ENCODE measurements at regions not wholly inside any gene's neighbourhood (a gene's known extent, or its start where the extent isn't known, plus 50 kb on each side); places are given as distances from the start of the nearest gene placed in this dataset.
"Not testable (repeated sequence)": the region's sequence is repeated elsewhere in the genome, so short reads cannot be mapped to it uniquely, and the experiment has no call there.

DNA sequence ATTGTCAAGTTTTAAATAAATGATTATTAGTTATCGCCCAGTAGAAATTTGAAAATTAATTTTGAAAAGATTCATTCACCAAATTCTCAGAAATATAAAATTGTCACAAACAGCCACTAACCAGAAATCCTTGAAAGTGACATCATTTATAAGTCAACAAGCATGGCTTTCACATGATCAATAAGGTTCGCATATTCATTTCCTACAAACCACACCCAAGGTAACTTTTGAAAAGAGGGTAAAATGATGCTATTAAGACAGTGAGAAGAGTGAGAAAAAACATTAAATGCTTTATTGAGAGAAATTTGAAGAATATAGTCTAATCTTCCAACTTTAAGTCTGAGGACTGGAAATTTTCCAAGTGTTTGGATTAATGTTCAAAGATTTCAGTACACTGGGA lies 263.6 kb upstream of the ALCAM start:
- no peak for DNase-seq

DNA sequence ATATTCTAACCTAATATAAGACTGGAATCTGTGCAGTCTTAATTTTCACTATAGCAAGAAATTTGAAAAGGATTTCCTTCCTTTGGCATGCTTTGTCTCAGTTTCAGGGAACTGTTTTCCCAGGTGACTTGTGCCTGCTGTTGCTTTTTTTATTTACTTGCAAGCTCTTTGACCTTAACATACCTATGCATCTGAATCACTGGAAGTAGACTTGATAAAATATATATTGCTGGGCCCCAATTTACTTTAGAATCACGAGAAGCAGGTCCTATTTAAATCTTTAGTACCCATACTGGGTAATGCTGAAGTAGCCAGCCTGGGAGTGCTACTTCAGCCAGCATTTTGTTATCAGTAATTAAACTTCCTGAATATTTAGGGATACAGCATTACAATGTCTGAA lies 257.9 kb upstream of the ALCAM start:
- no peak for DNase-seq

DNA sequence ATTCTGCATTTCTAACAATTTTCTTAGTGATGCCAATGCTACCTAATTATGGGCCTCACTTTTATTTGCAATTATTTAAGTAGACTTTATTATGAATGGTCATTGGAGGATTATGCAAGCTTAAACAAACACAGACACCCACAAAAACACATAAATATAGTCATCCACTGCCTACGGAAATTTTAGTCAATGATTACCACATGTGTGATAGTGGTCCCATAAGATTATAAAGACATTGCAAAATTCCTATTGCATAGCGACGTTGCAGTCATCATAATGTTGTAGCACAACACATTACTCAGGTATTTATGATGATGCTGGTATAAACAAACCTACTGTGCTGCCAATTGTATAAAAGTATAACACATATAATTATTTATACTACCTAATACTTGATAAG lies 247.8 kb upstream of the ALCAM start:
- DNase-seq = no peak

DNA sequence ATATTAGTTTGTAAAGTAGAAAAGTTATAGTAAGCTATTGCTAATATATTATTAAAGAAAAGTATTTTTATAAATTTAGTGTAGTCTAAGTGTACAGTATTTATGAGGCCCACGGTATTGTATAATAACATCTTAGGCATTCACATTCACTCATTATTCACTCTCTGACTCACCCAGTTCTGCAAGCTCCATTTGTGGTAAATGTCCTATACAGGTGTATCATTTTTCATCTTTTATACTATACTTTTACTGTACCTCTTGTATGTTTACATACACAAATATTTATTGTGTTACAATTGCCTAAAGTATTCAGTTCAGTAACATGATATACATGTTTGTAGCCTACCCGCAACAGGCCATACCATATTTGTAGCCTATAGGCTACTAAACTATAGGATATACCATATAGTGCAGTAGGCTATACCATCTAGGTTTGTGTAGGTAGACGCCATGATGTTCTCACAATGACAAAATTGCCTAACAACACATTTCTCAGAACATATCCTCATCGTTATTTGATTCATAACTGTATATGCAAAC lies 246.8 kb upstream of the ALCAM start:
- DNase-seq = no peak

DNA sequence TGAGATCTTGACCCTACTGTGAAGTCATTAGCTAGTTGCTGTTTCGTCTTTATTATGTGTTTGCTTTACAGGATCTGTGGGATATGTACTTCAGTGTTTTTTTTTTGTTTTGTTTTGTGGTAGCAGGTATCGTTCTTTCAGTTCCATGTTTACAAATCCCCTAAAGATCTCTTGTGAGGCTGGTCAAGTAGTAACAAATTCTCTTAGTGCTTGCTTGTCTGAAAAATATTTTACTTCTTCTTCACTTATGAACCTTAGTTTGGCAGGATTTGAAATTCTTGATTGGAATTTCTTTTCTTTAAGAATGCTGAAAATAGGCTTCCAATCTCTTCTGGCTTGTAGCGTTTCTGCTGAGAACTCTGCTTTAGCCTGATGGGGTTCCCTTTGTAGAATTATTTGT lies 235.8 kb upstream of the ALCAM start:
- no peak for DNase-seq

DNA sequence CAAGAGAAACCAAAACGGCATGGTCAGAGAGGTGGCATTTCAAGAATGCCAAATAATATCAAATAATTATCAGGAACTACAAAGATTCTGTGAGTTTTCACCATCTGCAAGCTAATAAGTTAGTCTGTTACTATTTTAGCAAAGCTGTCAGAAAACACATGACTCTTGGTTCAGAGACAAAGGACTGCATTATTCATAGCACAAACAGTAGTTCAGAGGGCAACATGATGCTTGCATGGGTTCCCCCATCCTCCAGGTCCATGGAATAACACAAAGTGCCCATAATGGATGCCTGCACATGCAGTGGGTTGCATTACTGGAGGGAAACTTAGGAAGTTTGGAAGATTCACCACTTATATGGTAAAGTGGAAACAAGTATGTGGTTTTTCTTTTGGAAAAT lies 228.8 kb upstream of the ALCAM start:
- no peak for DNase-seq

DNA sequence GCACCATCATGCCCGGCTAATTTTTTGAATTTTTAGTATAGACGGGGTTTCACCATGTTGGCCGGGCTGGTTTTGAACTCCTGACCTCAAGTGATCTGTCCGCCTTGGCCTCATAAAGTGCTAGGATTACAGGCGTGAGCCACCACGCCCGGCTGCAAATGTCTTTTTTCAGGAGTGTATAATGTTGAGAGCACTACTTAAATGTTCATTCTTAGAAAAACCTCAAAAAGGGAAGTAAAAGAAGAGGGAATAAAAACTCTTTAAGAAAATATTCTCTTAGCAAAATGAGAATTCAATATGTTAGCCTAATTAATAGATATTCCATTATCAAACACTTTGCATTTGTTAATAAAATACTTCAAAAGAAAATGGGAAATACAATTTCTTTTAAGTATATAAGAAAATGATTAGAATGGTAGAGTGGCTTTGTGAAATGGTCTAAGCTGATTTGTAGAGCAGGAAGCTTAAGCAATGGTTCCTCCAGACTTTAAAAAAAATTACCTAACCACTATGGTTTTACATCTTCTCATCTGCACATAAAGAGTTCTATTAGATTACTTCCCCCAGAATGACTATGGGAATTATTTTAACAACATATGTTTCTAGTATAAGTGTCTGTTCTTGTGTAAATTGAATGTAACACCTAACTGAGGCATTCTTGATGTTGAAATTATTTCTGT lies 226.7 kb upstream of the ALCAM start:
- DNase-seq = no peak

DNA sequence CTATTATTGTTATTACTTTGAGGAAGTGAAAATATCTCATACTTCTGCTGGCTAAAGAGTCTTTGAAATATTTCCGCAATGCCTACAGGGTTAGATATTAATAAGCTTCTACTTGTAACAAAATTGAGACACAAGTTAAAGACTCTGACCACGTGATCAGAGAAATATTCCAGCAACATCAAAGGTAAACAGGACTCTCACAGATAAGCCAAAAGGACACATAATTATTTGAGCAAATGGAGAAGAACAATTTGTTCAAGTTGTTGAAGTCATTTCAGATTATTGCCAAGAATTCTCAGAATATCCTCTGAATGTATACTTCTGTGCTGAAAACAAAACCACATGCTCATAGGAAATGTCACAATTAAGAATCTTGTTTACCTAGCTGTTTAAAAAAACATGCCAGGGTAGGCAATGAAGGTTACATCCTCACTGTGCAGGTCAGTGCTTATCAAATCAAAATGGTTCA lies 225.8 kb upstream of the ALCAM start:
- DNase-seq = no peak

DNA sequence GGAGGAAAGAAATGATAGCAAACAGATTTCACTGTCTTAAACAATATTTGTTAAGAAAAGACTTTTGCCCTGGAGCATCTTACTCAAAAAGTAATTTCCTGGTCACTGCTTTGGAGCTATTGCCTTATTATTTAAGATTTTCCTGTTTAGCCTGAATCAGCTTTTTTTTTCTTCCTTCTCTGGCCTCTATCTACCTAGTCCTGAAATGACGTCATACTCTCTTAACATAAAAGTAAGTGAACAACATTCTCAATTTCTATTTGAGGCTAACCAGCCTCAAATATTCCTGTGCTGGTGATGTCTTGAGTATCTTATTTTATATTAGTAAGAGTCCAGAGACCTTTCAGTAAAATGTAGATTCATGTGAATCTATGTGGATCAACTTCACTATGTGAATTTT lies 221.9 kb upstream of the ALCAM start:
- DNase-seq = no peak

DNA sequence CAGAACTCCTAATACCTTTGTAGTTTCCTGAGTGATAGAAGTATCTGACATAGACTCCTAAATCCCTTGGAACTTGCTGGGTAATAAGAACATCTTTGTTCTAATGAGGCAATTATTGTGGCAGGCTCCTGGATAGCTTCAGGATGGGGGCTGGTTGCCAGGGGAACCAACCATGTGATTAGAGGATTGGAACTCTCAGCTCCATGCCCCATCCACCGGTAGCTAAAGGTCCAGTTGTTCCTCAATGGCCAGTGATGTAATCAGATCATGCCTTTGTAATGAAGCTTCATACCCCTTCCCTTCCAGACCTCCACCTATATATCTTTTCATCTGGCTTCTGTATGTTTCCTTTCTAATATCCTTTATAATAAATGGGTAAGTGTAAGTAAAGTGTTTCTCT lies 221.2 kb upstream of the ALCAM start:
- no peak for DNase-seq

DNA sequence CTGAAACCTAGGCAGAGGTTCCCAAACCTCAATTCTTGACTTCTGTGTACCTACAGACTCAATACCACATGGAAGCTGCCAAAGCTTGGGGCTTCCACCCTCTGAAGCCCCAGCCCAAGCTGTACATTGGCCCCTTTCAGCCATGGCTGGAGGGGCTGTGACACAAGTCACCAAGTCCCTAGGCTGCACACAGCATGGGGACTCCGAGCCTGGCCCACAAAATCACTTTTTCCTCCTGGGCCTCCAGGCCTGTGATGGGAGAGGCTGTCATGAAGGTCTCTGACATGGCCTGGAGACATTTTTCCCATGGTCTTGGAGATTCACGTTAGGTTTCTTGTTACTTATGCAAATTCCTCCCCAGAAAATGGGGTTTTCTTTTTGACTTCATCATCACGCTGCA lies 217.5 kb upstream of the ALCAM start:
- DNase-seq = not testable (repeated sequence)

DNA sequence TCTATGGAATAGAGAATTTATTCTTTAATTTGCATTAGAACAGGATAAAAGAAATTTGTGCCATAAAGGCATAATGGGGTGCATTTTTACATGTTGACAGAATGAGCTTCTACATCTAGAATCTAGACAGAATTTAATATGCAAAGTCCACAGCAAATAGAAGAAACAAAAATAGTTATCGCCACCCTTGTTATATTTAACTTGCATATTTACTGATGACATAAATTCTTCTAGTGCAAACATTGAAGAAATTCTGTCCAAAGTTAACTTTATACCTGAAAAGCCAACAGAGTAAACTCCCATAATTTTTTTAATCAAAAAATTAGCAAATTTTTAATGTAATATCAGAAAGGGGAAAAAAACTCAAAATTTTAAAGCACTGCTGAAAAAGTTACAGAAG lies 213.7 kb upstream of the ALCAM start:
- DNase-seq = no peak

DNA sequence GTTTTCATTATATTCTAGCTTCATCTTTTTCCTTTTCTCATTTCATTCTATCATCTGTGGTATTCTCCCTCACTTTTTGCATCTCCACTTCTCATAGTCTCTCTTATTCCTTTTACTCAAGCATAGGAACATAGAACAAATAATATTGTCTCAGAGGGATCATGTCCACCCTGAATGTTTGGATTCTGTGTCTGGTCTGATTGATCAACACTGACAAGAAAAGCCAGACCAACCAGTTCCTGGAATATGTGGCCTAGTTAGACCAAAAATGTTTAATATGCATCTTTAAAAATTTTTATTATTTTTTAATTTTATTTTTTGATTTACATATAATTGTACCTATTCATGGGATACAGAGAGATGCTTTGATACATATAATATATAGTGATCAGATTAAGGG lies 212.0 kb upstream of the ALCAM start:
- no peak for DNase-seq

DNA sequence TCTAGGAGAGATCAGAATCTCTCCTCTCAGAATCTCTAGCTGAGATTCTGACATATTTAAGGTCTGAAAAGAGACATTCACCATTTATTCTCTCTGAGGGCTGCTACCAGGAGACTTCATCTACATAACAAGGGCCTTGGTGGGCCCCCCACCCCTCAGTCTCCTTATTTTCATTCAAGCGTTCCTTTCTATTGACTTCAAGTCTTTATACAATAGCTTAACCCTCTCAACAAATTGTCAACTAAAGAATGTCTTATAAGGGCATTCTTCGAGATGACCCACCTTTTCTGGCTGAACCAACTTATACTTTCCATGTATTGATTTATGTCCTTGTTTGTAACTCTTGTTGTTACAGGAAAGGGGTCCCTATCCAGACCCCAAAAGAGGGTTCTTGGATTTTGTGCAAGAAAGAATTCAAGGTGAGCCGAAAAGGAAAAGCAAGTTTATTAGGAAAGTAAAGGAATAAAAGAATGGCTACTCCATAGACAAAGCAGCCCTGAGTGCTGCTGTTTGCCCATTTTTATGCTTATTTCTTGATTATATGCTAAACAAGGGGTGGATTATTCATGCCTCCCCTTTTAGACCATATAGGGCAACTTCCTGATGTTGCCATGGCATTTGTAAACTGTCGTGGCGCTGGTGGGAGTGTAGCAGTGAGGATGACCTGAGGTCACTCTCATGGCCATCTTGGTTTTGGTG lies 209.5 kb upstream of the ALCAM start:
- no peak for DNase-seq

DNA sequence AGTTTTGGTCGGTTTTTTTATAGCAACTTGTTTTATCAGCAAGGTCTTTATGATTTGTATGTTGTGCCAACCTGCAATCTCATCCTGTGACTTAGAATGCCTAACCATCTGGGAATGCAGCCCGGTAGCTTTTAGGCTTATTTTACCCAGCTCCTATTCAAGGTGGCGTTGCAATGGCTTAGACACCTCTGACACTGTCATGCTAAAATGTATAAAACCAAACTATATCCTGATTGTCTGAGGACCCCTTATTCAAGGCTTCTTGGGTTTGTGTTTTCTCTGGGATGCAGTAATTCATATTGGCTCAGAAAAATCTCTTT lies 209.0 kb upstream of the ALCAM start:
- no peak for DNase-seq

DNA sequence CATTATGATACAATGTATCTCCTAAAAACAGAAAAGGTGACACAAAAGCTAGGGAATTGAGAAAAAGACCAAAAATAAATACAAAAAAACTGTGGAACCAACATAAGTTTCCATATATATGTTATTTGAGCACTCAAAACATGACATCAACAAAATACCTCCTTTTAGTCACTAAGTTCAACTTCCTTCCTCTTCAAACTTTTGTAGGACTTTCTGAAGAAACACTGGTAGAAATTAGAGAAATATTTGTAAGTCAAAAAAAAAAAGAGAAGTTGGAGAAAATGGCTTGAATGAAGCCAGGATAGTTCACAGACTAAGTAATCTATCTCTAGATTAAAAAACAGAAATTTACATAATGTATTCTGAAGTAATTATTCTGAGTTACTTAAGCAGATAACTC lies 208.4 kb upstream of the ALCAM start:
- no peak for DNase-seq

DNA sequence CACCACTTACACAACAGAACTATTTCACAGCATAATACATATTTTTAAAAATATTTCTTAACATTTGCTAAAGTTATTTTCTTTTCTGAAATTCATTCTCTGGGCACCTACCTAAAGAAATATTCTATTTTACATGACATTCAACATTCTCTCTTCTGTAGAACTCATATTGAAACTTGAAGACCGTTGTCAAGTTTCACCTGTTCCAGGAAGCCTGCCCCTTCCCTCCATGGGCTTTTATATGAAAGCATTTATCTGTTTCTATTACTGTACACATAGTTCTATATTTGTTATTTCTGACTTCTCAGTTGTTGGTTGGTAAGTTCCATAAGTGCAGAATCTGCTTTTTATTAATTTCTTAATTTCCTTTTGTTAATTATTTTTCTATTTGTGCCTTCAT lies 204.3 kb upstream of the ALCAM start:
- DNase-seq = no peak

DNA sequence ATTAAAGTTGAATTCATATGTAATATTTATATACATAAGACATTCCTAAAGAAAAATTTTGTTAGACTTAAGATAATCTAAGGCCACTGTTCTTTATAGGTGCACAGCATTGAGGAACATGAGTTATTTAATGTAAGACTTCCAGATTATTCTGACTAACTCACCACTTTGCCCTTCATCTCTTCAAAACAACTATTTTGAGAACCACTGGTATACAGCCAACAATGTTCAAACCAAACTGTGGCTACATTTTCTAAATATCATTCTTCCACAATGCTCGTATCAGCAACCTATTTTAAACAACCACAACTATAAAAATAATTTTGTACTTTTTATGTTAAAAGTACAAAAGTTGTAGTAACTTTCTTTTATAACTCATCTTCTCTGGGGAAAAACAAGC lies 199.8 kb upstream of the ALCAM start:
- no peak for DNase-seq

DNA sequence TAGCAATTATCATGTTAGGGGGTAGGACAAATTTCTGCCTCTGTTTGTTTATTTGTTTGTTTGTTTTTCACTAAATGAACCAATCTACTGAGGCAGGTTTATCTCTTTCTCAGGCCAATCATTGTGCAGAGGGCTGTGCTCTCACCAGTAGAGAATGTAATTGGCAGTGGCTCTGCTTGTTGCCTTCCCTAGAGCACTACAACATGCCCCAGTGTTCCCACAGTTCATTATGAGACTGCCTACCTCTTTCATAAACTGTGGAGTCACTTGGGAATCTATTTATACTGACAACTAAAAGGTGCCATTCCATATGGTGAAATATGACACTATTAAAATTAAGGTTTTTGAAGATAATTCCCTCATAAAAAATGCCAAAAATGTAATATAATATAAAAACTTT lies 196.3 kb upstream of the ALCAM start:
- no peak for DNase-seq

DNA sequence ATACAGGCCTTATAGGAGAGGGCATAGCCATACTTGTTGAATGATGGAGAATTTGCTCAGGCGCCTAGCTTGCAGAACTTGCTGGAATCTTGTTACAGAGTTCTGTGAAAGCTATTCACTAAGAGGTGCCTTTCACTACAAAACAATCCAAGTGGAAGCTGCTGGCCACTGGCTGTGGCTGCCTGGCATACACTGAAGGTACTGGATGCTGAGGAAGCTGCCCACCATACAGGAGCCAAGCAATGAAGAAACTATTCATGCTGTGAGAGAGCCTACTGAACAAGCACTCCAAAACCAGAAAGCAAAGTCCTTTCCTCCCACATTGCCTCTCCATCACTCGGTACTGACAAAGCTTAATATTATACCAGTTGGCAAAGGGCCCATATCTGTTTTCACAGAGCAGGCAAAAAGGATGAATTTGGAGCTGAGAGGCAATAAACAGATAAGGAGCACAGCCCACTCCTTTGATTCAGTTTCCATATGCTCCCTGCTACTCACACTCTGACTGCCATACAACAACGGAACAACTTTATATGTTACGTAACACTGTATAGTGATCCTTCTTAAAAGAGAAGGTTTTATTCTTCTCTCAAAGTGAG lies 192.6 kb upstream of the ALCAM start:
- DNase-seq = no peak

DNA sequence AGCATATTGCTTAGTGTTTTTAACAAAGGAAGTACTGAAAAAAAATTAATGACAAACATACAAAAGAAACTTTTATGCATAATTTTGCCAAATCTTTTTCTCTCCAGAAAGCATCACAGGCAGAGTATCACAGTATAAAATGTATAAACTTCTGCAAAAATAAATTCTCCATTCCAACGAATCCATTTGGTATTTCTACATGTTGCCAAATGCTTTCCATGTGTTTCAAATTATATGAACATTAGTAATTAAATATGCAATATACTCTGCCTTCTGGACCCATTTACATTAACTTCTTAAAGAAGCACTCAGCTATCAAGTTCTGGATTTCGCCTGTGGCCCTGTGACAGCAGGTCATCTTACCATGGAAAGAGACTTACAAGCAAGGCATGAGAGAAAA lies 189.1 kb upstream of the ALCAM start:
- DNase-seq = no peak

DNA sequence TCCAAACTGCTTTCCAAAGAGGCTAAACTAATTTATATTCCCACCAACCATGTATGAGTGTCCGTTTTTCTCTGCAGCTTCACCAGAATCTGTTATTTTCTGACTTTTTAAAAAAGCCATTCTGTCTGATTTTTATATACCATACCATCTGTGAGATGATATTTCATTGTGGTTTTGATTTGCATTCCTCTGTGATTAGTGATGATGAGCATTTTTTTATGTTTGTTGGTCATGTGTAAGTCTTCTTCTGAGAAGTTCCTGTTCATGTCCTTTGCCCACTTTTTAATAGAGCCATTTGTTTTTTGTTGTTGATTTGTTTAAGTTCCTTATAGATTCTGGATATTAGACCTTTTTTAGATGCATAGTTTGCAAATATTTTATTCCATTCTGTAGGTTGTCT lies 179.4 kb upstream of the ALCAM start:
- DNase-seq = no peak

DNA sequence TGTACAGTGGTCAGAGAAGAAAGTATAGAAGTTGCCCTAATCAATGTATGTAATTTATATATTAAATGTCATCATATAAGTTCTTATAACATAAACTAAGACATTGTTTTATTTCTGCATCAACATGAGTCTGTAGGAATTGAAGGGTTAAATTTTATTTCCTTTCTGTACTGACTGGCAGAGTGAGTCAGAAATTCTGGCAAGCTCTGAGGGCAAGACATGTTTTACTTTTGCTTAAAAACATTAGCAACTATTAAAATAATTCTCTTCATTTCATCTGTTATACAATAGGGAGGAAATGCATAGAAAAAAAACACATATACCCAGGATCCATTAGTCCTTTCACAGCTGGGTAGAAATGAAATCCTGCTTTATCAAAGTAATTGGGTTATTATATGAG lies 171.4 kb upstream of the ALCAM start:
- DNase-seq = no peak

DNA sequence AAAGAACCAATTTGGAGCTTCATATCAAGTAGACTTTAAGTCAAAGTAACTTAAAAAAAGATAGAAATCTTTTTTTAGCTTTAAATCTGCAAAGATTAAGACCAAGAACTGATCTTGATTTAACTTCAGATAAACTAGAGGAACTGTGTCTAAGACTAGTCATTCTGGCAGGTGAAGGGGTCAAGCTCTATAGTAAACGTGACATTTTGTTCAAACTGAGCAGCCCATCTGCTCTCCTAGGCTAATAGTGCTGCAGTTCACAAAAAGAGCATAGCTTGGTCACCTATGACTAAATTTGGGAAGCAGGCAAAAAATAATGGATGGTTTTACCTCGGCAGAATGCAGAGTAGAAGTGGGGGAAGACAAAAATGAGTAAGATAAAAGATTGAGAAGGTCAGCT lies 168.8 kb upstream of the ALCAM start:
- no peak for DNase-seq

DNA sequence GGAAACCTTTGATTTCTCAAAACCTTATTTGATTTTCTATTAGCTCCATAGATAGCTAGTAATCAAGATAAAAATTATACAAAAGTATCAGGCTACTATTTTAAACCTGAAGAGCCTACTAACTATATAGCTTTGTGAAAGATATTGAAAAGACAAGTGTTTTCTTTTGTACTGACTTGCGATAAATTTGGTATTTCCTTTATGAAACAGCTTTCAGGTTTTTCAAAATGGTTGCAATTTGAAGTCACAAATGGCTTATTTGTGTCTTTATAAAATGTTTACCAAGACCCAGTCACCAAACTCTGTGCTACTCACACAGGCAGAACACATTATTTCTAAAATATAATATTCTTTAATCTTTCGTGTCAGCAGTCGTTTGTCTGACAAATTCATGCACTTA lies 167.5 kb upstream of the ALCAM start:
- DNase-seq = no peak
